ENCODE measurements at regions not wholly inside any gene's neighbourhood (a gene's known extent, or its start where the extent isn't known, plus 50 kb on each side); places are given as distances from the start of the nearest gene placed in this dataset.

- H3K4me3 ChIP-seq (ENCODE audit: low read length): no peak overlapping the region
- no peak for TF ChIP-seq CTCF (conservative IDR thresholded peaks at IDR 0.05; ENCODE audit: low read length)
- no peak for DNase-seq (ENCODE audit: low read depth)
Observed at GRCh38 chr18:67633939-67634338, 117.4 kb upstream of the DSEL start.

GRCh38 chr18:67621906-67622305, 105.4 kb upstream of the DSEL start:
- no peak overlapping the region for H3K4me3 ChIP-seq (ENCODE audit: low read length)
- DNase-seq (ENCODE audit: low read depth): no peak
- no peak for TF ChIP-seq CTCF (conservative IDR thresholded peaks at IDR 0.05; ENCODE audit: low read length)

- no peak for TF ChIP-seq CTCF (conservative IDR thresholded peaks at IDR 0.05; ENCODE audit: low read length)
- DNase-seq (ENCODE audit: low read depth): no peak
- H3K4me3 ChIP-seq (ENCODE audit: low read length): no peak overlapping the region
Observed at GRCh38 chr18:67621049-67621713, 104.7 kb upstream of the DSEL start.

GRCh38 chr18:67618061-67618460, 101.5 kb upstream of the DSEL start:
- H3K4me3 ChIP-seq (ENCODE audit: low read length): no peak overlapping the region
- DNase-seq (ENCODE audit: low read depth): no peak
- TF ChIP-seq CTCF (conservative IDR thresholded peaks at IDR 0.05; ENCODE audit: low read length): no peak

- no peak for TF ChIP-seq CTCF (conservative IDR thresholded peaks at IDR 0.05; ENCODE audit: low read length)
- DNase-seq (ENCODE audit: low read depth): no peak
Observed at GRCh38 chr18:67615876-67616275, 99.4 kb upstream of the DSEL start.

GRCh38 chr18:67613731-67614130, 97.2 kb upstream of the DSEL start:
- no peak for TF ChIP-seq CTCF (conservative IDR thresholded peaks at IDR 0.05; ENCODE audit: low read length)
- no peak for DNase-seq (ENCODE audit: low read depth)
- H3K4me3 ChIP-seq (ENCODE audit: low read length): no peak overlapping the region

More at GRCh38 chr18:67615876-67616275, 99.4 kb upstream of the DSEL start:
- H3K4me3 ChIP-seq (ENCODE audit: low read length): no peak overlapping the region

GRCh38 chr18:67612281-67612680, 95.8 kb upstream of the DSEL start:
- no peak for DNase-seq (ENCODE audit: low read depth)
- no peak overlapping the region for H3K4me3 ChIP-seq (ENCODE audit: low read length)
- TF ChIP-seq CTCF (conservative IDR thresholded peaks at IDR 0.05; ENCODE audit: low read length): no peak
